AML-193 (cell line): ENCODE measurements at regions not wholly inside any gene's neighbourhood (a gene's known extent, or its start where the extent isn't known, plus 50 kb on each side); places are given as distances from the start of the nearest gene placed in this dataset.

Experiments
- DNase-seq, 2 experiments: peaks; one replicate each; lab custom pipeline; 2025; lab: John Stamatoyannopoulos, UW

DNA sequence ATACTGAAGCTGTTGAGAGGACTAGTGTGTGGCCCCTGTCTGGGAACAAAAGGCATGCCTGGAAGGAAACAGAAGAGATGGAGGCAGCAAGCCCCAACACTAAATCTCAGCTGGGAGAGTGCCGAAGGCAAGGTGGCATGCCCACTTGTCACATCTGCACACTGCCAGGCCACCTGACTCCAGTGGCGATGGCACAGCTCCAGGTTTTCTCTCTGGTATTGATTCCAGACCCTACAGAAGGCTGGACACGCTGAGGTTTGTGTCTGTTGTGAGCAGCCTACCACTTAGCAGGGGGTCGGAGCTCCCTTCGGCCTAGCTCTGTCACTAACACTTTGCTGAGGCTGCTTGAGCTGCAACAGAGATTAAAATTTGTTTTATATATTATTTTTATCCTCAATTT is 307.3 kb downstream of the TDRD15 start:
- no peak for DNase-seq

DNA sequence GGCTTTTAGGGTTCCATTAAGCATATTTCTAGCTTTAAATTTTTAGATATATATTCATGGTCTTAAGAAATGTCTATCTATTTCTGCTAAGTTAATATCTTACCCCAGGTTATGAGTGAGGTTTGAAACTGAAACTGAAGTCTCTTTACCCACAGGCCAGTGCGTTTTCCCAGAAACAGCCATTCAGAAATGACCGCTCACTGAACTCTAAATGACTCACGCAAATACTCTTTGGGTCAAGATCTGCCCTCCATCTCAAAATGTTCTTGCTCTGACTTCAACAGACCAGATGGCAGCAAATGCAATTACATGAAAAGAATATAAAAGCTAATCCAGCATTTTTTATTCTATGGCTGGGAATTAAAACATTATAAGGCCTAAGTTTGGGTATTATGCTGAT is 315.2 kb downstream of the TDRD15 start:
- DNase-seq: no peak

DNA sequence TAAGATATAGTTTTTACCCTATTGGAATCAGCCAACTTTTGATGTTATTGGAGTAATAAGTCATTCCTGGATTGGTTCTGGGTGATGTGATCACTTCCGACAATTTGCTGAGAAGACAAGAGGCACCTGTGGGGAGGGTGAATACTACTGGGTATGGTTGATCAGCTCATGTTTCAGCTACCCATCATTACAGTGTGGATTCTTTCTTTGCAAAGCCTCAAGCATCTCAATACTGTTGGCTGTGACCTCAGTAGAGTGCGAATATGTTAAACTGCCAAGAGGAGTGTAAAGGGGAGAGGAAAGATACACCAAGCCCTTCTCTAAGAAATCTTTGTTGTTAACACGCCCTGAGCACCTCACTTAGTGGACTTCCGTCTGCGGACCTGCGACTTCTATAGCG is 317.7 kb downstream of the TDRD15 start:
- DNase-seq: no peak

DNA sequence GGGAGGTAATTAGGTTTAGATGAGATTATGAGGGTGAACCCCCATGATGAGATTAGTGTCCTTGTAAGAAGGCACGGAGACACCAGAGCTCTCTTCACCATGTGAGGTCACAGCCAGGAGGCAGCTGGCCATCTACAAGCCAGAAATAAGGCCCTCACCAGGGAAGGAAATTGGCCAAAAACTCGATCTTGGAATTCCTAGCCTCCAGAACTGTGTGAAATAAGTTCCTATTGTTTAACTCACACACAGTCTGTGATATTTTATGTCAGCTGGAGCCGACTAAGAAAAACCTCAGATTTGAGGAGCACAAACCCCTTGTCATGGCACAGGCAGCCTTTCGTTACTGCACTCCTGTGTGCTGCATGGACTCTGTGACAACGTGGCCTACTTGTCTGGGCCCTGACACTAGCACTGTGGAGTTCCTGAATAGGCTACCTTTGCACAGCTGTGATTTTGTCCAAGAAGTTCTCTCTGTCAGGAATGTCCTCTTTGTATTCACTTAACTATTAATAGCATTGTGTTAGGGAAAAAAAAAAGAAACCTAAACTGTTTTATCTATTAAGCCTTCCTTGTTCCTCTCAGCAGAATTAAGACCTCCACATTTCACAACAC is 319.8 kb downstream of the TDRD15 start:
- DNase-seq: no peak

DNA sequence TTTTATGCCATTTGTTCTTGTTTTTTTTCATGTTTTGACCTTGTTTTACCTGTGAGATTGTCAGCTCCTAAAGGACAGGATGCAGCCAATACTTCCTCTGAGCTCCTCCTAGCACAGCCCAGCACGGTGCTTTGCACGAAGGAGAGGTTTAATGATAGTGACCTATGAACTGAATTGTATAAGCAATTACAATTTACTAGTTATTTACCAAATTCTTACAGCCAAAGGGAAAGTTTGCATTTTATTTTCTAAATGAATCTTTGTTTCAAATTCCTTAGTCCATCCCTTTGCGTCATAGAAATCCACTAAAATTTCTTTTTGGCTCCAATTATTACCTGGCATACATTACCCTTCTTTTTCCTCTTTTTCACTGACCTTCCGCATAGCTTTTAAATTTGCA is 326.1 kb downstream of the TDRD15 start:
- DNase-seq: no peak

DNA sequence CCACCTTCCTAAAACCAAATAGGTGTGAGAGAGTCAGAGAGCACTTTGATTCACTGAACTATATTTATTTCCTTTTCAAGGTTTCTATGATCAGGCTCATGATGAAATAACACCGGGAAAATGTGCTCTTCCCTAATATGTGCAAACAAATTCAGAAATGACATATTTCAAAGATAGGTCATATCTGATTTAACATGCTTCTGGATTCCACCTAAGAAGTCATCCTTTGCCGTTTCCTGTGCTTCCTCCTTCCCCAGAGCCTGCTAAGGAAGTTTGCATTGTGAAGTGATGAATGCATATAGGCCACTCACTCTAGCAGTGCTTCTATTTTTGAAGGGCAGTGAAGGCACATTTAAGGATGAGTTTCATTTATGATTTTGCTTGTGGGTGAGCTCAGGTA is 327.6 kb downstream of the TDRD15 start:
- no peak for DNase-seq

DNA sequence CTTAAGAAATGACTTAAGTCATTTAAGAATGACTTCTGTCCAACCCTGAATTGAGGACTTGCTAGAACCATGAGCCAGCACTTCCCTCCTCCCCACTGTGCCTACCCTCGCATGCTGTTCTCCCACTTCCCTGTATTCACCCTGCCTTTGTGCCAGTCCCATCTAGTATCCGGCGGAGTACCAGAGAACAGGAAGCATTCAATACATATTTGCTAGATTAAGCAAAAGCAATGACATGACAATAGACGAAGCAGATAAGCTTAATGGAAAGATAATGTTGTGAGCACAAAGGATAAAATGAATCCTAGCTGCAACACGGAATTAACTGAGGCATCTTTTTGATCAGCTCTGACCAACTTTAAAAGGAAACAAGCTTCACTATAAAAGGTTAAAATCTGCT is 328.5 kb downstream of the TDRD15 start:
- no peak for DNase-seq

DNA sequence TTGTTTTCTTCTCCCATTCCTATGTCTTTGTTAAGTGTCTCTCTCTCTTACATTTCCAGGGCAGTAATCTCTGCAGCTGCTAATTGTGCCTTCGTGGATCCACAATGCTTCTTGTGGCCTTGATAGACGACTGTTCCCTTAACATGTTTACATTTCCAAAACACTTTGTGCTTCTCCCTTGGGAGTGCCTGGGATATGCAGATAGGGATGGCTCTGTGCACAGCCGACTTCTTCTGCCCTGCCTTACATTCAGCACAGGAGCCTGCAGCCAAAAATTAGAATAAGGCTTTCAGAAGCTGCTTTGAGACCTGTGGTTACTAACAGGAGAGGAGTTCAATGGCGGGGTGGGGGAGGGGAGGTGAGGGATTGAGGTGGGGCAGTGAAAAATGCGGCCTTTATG is 328.9 kb downstream of the TDRD15 start:
- DNase-seq: no peak

DNA sequence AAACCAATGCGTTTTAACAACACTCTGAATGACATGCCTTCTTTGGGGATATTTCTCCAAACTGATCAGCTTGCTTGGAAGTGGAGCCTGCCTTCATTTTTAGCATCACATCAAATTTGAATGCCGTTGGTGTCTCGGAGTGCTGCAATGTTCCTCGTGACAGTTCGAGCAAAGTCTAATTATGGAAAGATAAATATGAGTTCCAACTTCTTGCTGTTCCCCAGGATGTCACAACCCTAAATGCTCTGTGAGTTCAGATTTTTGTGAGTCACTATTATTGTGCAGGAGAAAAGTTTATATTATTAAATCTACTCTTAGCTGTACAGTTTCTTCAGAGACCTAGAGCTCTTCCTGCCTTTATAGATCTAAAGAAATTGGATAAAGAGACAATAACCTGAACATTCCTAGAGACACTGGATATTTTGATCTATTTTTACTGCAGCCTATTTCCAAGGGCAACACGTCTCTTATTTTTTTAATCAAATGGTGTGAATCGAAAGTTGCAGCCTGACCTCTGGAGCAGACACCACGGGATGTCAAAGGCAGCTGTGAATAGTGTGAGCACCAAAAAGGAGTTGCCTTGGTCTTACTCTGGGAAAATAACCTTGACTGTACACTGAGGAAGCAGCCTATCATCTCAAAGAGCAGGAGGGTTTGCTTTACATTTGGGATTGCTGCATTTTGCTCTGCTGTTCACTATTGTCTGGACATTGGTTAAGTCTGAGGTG is 330.1 kb downstream of the TDRD15 start:
- DNase-seq: no peak

DNA sequence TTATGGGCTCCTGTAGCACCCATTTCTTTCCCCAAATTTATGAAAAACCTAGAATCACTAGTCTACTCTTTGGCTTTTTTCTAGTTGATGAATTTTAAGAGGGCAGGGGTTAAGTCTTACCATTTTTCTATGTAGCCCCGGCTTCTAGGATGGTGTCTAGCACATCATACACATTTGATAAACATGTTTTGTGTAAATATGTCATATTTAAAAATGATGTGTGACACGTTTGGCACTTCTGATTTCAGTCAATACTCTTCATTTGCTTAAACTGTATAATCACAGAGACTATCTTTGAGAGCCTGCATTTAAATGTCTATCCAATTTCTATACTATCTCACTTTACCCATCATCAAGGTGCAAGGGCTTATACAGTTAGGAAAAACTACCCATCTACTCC is 331.1 kb downstream of the TDRD15 start:
- no peak for DNase-seq

DNA sequence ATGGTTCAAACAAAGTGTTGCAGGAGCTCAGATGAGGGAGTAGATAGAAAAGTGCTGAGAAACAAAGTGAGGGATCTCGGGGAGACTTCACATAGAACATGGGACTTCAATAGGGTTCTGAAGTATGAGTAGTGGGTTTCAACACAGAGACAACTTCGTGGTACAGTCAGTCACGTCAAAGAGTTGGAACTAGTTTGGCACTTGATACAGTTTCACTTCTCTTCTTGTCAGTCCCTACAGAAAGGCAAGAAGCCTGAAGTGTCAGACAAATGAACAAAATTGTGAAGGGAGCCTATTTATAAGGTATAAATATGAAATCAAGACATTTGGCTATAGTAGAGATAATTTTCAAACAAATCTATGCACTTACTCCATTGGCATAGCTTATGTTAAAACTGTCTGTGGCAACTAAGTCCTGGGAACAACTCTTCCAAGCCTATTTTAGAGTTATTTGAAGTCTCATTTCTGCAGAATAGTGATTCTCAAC is 338.0 kb downstream of the TDRD15 start:
- no peak for DNase-seq

DNA sequence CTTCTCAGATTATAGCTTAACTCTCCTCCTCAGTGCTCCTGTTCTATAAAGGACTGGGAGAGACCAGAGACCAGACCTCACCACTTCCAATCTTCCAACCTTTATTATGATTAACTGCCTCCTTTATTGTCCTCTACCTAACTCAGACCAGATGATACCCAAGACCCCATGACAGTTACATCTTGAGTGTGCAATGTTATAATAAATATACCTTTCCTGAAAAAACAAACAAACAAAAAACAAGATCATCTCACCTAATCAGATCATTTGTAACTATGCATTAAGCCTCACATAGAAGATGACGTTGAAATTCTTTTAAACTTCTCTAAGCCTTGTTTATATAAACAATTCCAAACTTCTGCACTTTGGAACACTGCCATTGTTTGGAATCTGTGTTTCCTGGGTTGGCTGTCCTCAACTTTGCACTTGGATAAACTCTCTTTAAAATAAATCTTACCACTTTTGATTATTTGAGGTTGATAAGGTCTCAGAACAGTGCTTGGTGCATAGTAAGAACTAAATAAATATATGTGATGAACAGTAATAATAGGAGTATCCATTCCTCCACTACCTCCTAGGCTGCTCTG is 342.7 kb downstream of the TDRD15 start:
- no peak for DNase-seq

DNA sequence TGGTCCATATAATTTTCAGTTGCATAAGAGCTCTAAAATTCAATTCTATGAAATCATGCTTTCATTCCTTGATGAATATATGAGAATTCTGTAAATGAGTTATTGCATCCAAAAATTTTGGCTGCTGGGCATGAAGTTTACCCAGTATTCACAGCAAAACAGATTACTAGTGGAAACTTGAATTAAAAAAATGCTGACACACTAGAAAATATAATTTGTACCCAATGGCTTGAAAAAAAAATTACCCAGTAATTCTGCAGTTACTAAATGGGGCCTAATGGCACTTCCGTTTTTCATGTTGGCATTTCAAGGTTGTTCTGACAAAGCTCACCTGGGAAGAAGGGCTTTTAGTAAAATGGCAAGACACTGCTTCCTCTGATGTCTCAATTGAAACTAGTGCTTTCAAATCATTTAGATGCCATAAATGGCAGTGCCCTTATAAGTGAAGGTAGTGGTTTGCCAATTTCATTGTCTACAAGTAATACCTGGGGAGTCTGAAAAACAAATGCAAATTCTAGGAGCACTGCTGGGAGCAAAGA is 343.6 kb downstream of the TDRD15 start:
- DNase-seq: no peak

DNA sequence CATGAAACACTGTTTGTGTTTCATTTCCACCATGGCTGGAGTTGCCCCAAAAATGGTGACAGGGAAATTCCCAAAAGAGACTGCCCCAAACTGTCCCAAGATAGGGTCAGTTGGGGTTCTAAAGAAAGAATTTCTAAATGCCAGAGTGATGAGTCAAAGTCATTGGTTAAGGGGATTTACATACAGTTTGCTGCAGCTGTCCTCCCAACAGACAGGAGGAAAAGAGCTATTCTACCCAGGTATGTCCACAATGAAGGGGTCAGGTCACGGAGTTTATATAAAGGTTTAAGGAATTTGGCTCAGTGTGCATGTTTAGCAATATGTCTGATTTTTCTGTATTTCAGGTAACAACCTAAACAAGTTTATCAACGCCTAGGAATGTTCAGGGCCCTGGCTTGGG is 344.1 kb downstream of the TDRD15 start:
- no peak for DNase-seq

DNA sequence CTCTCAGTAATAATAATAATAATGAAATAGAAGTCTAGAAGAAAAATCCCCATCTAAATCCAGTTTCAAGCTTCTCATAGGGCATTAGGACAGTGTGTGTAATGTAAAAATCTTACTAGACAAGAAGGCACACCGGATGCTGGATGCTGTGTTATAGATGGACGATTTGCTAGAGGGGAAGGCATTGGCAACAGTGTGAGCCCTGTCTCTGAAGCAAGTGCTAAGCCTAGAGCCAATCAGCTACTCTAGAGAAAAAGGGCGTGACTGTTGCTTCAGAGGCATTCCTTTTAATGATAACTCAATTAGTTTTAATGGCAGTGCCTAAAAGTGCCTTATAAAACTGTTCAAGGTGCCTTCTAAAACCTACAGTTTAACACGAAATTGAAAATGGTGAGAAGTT is 344.9 kb downstream of the TDRD15 start:
- no peak for DNase-seq

DNA sequence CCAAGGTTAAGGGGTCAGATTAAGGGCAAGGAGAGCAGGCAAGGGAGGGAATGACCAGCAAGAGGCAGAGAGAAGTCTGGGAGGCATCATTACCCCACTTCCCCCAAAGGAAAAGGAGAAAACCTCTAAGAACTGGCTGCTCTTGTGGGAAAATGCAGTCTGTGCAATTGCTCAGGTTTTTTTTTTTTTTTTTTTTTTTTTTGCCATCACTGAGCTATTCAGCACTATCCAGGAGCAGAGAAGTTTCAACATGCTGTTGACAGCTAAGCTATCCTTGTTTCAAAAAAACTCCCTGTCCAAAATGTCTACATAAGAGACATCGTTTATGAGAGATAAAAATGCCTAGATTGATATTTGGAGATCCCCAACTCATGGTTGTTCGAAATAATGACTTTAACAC is 345.4 kb downstream of the TDRD15 start:
- DNase-seq: no peak

DNA sequence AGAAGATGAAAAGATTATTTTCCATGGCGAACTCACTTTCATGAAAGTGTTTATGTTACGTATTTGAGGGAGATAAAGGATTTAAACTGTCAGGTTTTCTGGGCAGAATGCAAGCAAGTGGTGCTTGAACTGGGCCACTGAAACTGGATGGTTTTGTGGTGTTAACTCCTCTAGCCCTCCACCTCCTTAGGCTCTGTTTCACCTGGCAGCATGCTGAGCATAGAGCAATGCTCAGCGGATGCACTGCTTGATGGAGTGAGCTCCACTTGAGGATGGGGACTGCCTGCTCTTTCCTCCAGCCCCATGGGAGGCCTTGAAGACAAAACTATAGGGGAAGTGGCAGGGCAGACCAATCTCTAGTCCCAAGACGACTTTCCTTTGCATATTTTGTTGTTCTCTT is 345.8 kb downstream of the TDRD15 start:
- DNase-seq: no peak

DNA sequence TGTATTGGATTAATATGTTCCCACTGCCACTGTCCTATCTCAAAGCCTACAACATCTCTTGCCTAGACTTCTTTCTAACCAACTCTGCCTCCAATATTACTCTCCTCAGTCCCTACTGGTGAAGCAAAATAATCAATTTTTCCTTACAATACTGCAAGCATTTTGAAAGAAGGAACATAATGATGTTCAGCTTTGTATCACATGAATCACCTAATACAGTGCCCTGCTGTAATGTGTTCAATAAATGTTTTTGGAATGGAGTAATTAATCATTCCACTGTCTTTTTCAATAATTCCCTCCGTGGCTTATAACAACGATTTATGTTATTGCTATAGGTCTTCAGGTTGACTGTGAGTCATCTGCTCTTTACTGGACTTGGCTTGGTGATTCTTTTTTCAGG is 356.4 kb downstream of the TDRD15 start:
- DNase-seq: no peak

DNA sequence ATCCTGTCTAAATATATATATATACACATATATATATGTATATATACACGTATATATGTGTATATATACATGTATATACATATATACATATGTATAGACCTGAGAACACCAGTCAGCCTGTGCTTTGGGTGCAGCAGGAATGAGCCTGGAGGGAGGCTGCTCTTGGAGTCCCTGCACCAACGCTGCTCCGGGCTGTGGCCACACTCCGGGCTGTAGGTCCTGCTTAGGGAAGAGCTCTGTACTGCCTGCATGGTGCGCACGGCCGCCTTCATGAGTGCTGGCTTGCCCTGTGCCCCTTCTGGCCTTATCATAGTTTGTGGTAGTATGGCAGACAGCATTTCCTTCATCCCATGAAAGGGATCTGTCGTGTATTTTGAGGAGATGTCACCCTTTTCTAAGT is 360.9 kb downstream of the TDRD15 start:
- DNase-seq: no peak

DNA sequence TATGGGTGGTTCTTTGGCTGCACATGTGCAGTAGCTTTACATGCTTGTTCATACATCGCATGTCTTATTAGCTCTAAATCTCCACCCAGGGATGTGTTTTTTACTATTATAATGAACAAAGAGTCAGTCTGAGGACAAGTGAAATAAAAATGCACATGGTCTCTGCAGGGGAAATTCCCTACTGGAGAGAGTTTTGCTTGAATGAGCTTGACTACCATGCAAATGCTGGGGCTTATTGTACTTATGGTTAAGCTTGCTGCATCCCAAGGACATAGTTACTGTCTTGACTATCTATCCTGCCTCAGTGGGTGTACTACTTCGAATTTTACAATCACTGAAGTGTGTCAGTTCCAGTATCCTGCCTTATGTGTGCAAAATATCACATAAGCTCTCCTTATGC is 362.7 kb downstream of the TDRD15 start:
- DNase-seq: no peak

DNA sequence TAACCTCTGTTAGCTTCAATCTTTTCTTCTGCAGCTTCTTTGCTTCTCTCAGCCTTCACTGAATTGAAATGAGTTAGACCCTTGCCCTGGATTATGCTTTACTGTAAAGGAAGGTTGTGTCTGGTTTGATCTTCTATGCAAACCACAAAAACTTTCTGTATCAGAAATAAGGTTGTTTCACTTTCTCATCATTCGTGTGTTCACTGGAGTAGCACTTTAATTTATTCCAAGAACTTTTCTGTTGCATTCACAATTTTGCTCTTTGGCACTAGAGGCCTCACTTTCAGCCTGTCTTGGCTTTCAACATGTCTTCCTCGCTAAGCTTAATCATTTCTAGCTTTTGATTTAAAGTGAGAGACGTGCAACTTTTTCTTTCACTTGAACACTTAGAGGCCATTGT is 365.3 kb downstream of the TDRD15 start:
- no peak for DNase-seq

DNA sequence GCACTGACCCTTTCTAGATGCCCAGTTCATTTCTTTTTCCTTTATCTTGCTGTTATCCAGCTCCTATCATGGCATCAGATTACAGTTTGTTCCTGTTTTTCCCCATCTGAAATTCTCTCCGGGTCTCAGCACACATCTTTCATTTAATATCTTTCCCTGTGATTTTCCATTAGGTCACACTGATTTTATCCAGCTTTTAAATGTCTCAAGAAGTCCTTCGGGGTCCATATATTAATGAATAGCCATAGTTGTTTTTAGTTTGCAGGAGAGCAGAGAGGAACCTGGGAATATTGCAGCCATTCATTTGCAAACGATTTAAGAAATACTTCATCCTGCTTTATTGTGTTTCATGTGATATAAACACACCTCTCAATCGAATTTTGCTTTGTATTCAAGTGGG is 374.2 kb downstream of the TDRD15 start:
- no peak for DNase-seq

DNA sequence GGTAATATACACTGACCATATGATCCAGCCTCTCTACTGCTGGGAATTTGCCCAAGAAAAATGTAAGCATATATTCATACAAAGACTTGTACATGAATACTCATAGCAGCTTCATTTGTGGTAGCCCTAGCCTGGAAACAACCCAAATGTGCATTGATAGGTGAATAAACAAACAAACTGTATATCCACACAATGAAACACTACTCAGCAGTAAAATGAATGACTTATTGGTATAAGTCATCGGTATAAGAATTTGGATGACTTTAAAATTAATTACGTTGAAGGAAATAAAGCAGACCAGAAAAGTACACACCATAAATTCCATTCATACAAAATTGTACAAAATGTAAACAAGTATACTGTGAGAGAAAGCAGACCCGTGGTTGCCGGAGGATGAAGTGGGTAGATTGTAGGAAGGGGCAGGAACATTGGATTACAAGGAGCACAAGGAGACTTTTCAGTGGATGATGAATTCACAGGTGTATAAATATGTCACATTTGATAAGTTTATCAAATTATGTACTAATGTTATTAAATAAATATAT is 376.7 kb downstream of the TDRD15 start:
- DNase-seq: no peak
